HuH-7 (cell line): ENCODE measurements at regions not wholly inside any gene's neighbourhood (a gene's known extent, or its start where the extent isn't known, plus 50 kb on each side); places are given as distances from the start of the nearest gene placed in this dataset.

Experiments
- DNase-seq: peaks from one replicate; pipeline ENCODE4 v3.0.0; 2011; ENCODE audit warnings: low spot score

GRCh38 chr18:43877616-43878321, 600.5 kb upstream of the SYT4 start:
- no peak for DNase-seq

- DNase-seq = no peak
These were observed 602.1 kb upstream of the SYT4 start for GRCh38 chr18:43879415-43879814.

- no peak for DNase-seq
These were observed 605.2 kb upstream of the SYT4 start for GRCh38 chr18:43882358-43883055.

- DNase-seq = no peak
These were observed 606.6 kb upstream of the SYT4 start for GRCh38 chr18:43883886-43884285.

- DNase-seq = no peak
These were observed 609.1 kb upstream of the SYT4 start for GRCh38 chr18:43886341-43886740.

- DNase-seq = no peak
These were observed 610.2 kb upstream of the SYT4 start for GRCh38 chr18:43887491-43887890.

GRCh38 chr18:43888598-43888997, 611.3 kb upstream of the SYT4 start:
- no peak for DNase-seq

- no peak for DNase-seq
These were observed 615.8 kb upstream of the SYT4 start for GRCh38 chr18:43893001-43893637.

- no peak for DNase-seq
These were observed 627.0 kb upstream of the SYT4 start for GRCh38 chr18:43904209-43904837.

- DNase-seq = no peak
These were observed 636.7 kb upstream of the SYT4 start for GRCh38 chr18:43914018-43914417.

- no peak for DNase-seq
These were observed 639.7 kb upstream of the SYT4 start for GRCh38 chr18:43916984-43917383.

- DNase-seq = no peak
These were observed 640.2 kb upstream of the SYT4 start for GRCh38 chr18:43917520-43917919.

- no peak for DNase-seq
These were observed 642.3 kb upstream of the SYT4 start for GRCh38 chr18:43919551-43919950.

GRCh38 chr18:43931439-43931838, 654.1 kb upstream of the SYT4 start:
- no peak for DNase-seq

GRCh38 chr18:43932140-43932539, 654.9 kb upstream of the SYT4 start:
- DNase-seq = no peak

- DNase-seq = no peak
These were observed 655.9 kb upstream of the SYT4 start for GRCh38 chr18:43933177-43933576.

- DNase-seq = no peak
These were observed 657.0 kb upstream of the SYT4 start for GRCh38 chr18:43934322-43934721.

- no peak for DNase-seq
These were observed 657.6 kb upstream of the SYT4 start for GRCh38 chr18:43934781-43935471.

- DNase-seq = no peak
These were observed 658.9 kb upstream of the SYT4 start for GRCh38 chr18:43936176-43936575.

- DNase-seq = no peak
These were observed 672.0 kb upstream of the SYT4 start for GRCh38 chr18:43949291-43949690.

- no peak for DNase-seq
These were observed 672.8 kb upstream of the SYT4 start for GRCh38 chr18:43950062-43950461.

GRCh38 chr18:43952398-43952797, 675.1 kb upstream of the SYT4 start:
- no peak for DNase-seq
